H1 (cell line): ENCODE measurements at regions not wholly inside any gene's neighbourhood (a gene's known extent, or its start where the extent isn't known, plus 50 kb on each side); places are given as distances from the start of the nearest gene placed in this dataset.

Experiments used
- CTCF ChIA-PET: fragments of 300-600 bp; sonication (Branson Sonifier 250); formaldehyde crosslinking; loops from one replicate; lab custom pipeline; 2021; ENCODE audit not compliant: partially characterized antibody; lab: Charles Lee
- POLR2A ChIA-PET: fragments of 300-600 bp; sonication (Branson Sonifier 250); formaldehyde crosslinking; loops from one replicate; lab custom pipeline; 2021; ENCODE audit warnings: inconsistent platforms; ENCODE audit not compliant: partially characterized antibody; lab: Charles Lee
- DNase-seq, 2 experiments: peaks; one replicate each; pipeline versions ENCODE4 v3.0.0 to v3.0.0-alpha.2; 2010 to 2022; ENCODE audit warnings: low spot score in 2 of 2, low read depth in 1 of 2, mixed read lengths in 1 of 2
- FAIRE-seq: peaks from 2 replicates; lab custom pipeline; 2011; peaks lifted over from hg19 to GRCh38; lab: Jason Lieb, UNC
- H2AFZ ChIP-seq: 2 replicates; pipeline ENCODE4 v1.8.1; 2012; ENCODE audit warnings: low read length, inconsistent platforms
- H2AK5ac ChIP-seq: 2 replicates; pipeline ENCODE4 v1.6.1; 2013; ENCODE audit warnings: low read depth, low read length
- H2BK120ac ChIP-seq: replicated peaks from 2 replicates; pipeline ENCODE3; 2013; ENCODE audit warnings: low read depth, low read length, inconsistent platforms
- H2BK12ac ChIP-seq: 2 replicates; pipeline ENCODE4 v1.6.1; 2013; ENCODE audit warnings: low read depth, low read length
- H2BK15ac ChIP-seq: 2 replicates; pipeline ENCODE4 v1.6.1; 2013; ENCODE audit warnings: low read length
- H2BK20ac ChIP-seq: 2 replicates; pipeline ENCODE4 v1.6.1; 2013; ENCODE audit warnings: low read length
- H2BK5ac ChIP-seq: 2 replicates; pipeline ENCODE4 v1.6.1; 2013; ENCODE audit warnings: low read depth, low read length
- H3K14ac ChIP-seq: 2 replicates; pipeline ENCODE4 v1.6.1; 2013; ENCODE audit warnings: inconsistent platforms; ENCODE audit not compliant: insufficient read length
- H3K18ac ChIP-seq: 2 replicates; pipeline ENCODE4 v1.6.1; 2013; ENCODE audit warnings: low read length; ENCODE audit errors: extremely low read depth
- H3K23ac ChIP-seq: 2 replicates; pipeline ENCODE4 v1.6.1; 2013; ENCODE audit warnings: inconsistent platforms; ENCODE audit not compliant: insufficient read length
- H3K23me2 ChIP-seq: 2 replicates; pipeline ENCODE4 v1.6.1; 2013; ENCODE audit warnings: low read depth, low read length
- H3K27ac ChIP-seq: 2 replicates; pipeline ENCODE4 v1.6.1; 2011; ENCODE audit warnings: low read depth, low read length, inconsistent platforms
- H3K27me3 ChIP-seq, 4 experiments: replicated peaks in 1 of 4; 1 replicate in 1 of 4; 2 replicates in 3 of 4; pipeline versions ENCODE4 v1.6.1 to v1.8.1; 2011 to 2013; ENCODE audit warnings: low read length in 3 of 4, mild to moderate bottlenecking in 3 of 4, inconsistent platforms in 2 of 4, mixed read lengths in 2 of 4, moderate library complexity in 1 of 4; ENCODE audit not compliant: control insufficient read depth in 3 of 4, insufficient read depth in 3 of 4; ENCODE audit errors: extremely low read depth in 1 of 4
- H3K36me3 ChIP-seq, 4 experiments: 2 replicates each; pipeline versions ENCODE4 v1.6.1 to v1.8.1; 2011 to 2013; ENCODE audit warnings: mild to moderate bottlenecking in 4 of 4, low read length in 3 of 4, moderate library complexity in 2 of 4, control low read depth in 1 of 4, inconsistent platforms in 1 of 4; ENCODE audit not compliant: insufficient read depth in 4 of 4, control insufficient read depth in 2 of 4
- H3K4ac ChIP-seq: replicated peaks from 2 replicates; pipeline ENCODE3; 2013; ENCODE audit warnings: low read length, low read depth, mixed read lengths, inconsistent platforms; ENCODE audit not compliant: insufficient read length
- H3K4me1 ChIP-seq, 4 experiments: replicated peaks in 1 of 4; 1 replicate in 1 of 4; 2 replicates in 3 of 4; pipeline versions ENCODE4 v1.6.1 to v1.8.1; 2011 to 2013; ENCODE audit warnings: low read length in 3 of 4, inconsistent platforms in 2 of 4, mixed read lengths in 1 of 4; ENCODE audit not compliant: insufficient read depth in 4 of 4, control insufficient read depth in 3 of 4
- H3K4me2 ChIP-seq, 2 experiments: 2 replicates each; pipeline versions ENCODE4 v1.6.1 to v1.8.1; 2011 to 2013; ENCODE audit warnings: low read depth in 2 of 2, low read length in 2 of 2, control low read depth in 1 of 2, inconsistent platforms in 1 of 2, mild to moderate bottlenecking in 1 of 2; ENCODE audit not compliant: insufficient read depth in 1 of 2
- H3K4me3 ChIP-seq, 4 experiments: fragments of 200-600, 300-600 bp in 1 of 4; sonication (generic), shearing (Covaris generic), sonication (Bioruptor Twin) in 1 of 4; 2 replicates each; pipeline versions ENCODE4 v1.5.1 to v1.8.1; 2011 to 2016; ENCODE audit warnings: low read length in 4 of 4, low read depth in 3 of 4, control low read depth in 2 of 4, inconsistent platforms in 2 of 4, mild to moderate bottlenecking in 2 of 4, mixed read lengths in 1 of 4, moderate library complexity in 1 of 4; ENCODE audit not compliant: insufficient read depth in 2 of 4; ENCODE audit errors: extremely low read depth in 1 of 4
- H3K56ac ChIP-seq: replicated peaks from 2 replicates; pipeline ENCODE3; 2013; ENCODE audit warnings: low read depth, mild to moderate bottlenecking, mixed read lengths, low read length, inconsistent platforms; ENCODE audit not compliant: insufficient read length
- H3K79me1 ChIP-seq: 2 replicates; pipeline ENCODE4 v1.6.1; 2013; ENCODE audit warnings: low read depth, low read length, control low read depth
- H3K79me2 ChIP-seq, 2 experiments: 2 replicates each; pipeline versions ENCODE4 v1.6.1 to v1.8.1; 2012 to 2013; ENCODE audit warnings: low read length in 2 of 2, mild to moderate bottlenecking in 2 of 2, inconsistent platforms in 1 of 2; ENCODE audit not compliant: insufficient read depth in 2 of 2, control insufficient read depth in 1 of 2
- H3K9ac ChIP-seq, 4 experiments: replicated peaks in 1 of 4; 1 replicate in 1 of 4; 2 replicates in 3 of 4; pipeline versions ENCODE4 v1.6.1 to v1.8.1; 2011 to 2013; ENCODE audit warnings: low read depth in 3 of 4, low read length in 3 of 4, control low read depth in 2 of 4, mild to moderate bottlenecking in 2 of 4, moderate library complexity in 2 of 4, inconsistent platforms in 1 of 4; ENCODE audit errors: extremely low read depth in 1 of 4
- H3K9me3 ChIP-seq, 2 experiments: 2 replicates each; pipeline versions ENCODE4 v1.6.1 to v1.8.1; 2012 to 2013; ENCODE audit warnings: mild to moderate bottlenecking in 2 of 2, moderate library complexity in 2 of 2, control low read depth in 1 of 2, inconsistent platforms in 1 of 2, low read depth in 1 of 2, low read length in 1 of 2, mixed read lengths in 1 of 2; ENCODE audit not compliant: insufficient read depth in 2 of 2
- H4K20me1 ChIP-seq, 2 experiments: replicated peaks in 1 of 2; 2 replicates each; pipeline versions ENCODE3 to v1.8.1; 2011 to 2013; ENCODE audit warnings: inconsistent platforms in 2 of 2, low read length in 2 of 2, mild to moderate bottlenecking in 1 of 2; ENCODE audit not compliant: insufficient read depth in 2 of 2, control insufficient read depth in 1 of 2
- H4K5ac ChIP-seq: 2 replicates; pipeline ENCODE4 v1.6.1; 2013; ENCODE audit warnings: low read length, low read depth, mixed read lengths, inconsistent platforms; ENCODE audit not compliant: insufficient read length
- H4K8ac ChIP-seq: 2 replicates; pipeline ENCODE4 v1.8.0; 2013; ENCODE audit warnings: mild to moderate bottlenecking, moderate library complexity, low read length, inconsistent platforms; ENCODE audit not compliant: insufficient read depth; ENCODE audit errors: extremely low read depth
- H4K91ac ChIP-seq: replicated peaks from 2 replicates; pipeline ENCODE3; 2013; ENCODE audit warnings: low read length, mixed read lengths, inconsistent platforms; ENCODE audit not compliant: insufficient read length
- BACH1 ChIP-seq: IDR thresholded peaks from 2 replicates; pipeline ENCODE4 v1.6.1; 2012; ENCODE audit warnings: low read length, improper control_type of control experiment
- BCL11A ChIP-seq, 2 experiments: IDR thresholded peaks; one replicate each; pipeline ENCODE4 v1.6.1; 2011; ENCODE audit warnings: low read depth in 2 of 2, low read length in 2 of 2, mild to moderate bottlenecking in 2 of 2
- CBX5 ChIP-seq: fragments of 300-800, 300-1000 bp; sonication (generic); IDR thresholded peaks from 2 replicates; pipeline ENCODE4 v1.7.1; 2016; ENCODE audit warnings: antibody characterized with exemption, low read length, low read depth
- CHD2 ChIP-seq: IDR thresholded peaks from 2 replicates; pipeline ENCODE4 v1.6.1; 2012; ENCODE audit warnings: low read length, improper control_type of control experiment
- CREB1 ChIP-seq: IDR thresholded peaks from 2 replicates; pipeline ENCODE4 v1.6.1; 2012; ENCODE audit warnings: inconsistent platforms
- E2F6 ChIP-seq: IDR thresholded peaks from 2 replicates; pipeline ENCODE4 v1.6.1; 2012; ENCODE audit warnings: inconsistent platforms
- KDM5A ChIP-seq: fragments of 200-600 bp; IDR thresholded peaks from 2 replicates; pipeline ENCODE4 v1.7.1; 2012; ENCODE audit warnings: mild to moderate bottlenecking, low read length, inconsistent platforms, mixed read lengths
- NRF1 ChIP-seq: IDR thresholded peaks from 2 replicates; pipeline ENCODE4 v1.6.1; 2011; ENCODE audit warnings: mild to moderate bottlenecking, low read depth, low read length, improper control_type of control experiment
- PHF8 ChIP-seq: fragments of 200-600 bp; sonication (generic); conservative IDR thresholded peaks from 2 replicates; pipeline ENCODE4 v1.7.1; 2012; ENCODE audit warnings: low read depth, mild to moderate bottlenecking, inconsistent platforms, low read length, moderate library complexity
- POLR2A ChIP-seq, 2 experiments: IDR thresholded peaks; 1 replicate in 1 of 2; 2 replicates in 1 of 2; pipeline ENCODE4 v1.6.1; 2011; ENCODE audit warnings: low read depth in 2 of 2, low read length in 2 of 2, mild to moderate bottlenecking in 2 of 2; ENCODE audit errors: control extremely low read depth in 1 of 2
- RAD21 ChIP-seq, 2 experiments: IDR thresholded peaks in 1 of 2; conservative IDR thresholded peaks in 1 of 2; 2 replicates each; pipeline ENCODE4 v1.6.1; 2011; ENCODE audit warnings: low read depth in 2 of 2, low read length in 2 of 2, improper control_type of control experiment in 1 of 2, inconsistent platforms in 1 of 2, mild to moderate bottlenecking in 1 of 2, moderate library complexity in 1 of 2
- SIN3A ChIP-seq, 2 experiments: IDR thresholded peaks in 1 of 2; conservative IDR thresholded peaks in 1 of 2; 2 replicates each; pipeline ENCODE4 v1.6.1; 2011 to 2012; ENCODE audit warnings: low read length in 2 of 2, improper control_type of control experiment in 1 of 2, low read depth in 1 of 2, mild to moderate bottlenecking in 1 of 2
- SRF ChIP-seq: IDR thresholded peaks from 2 replicates; pipeline ENCODE4 v1.6.1; 2011; ENCODE audit warnings: mild to moderate bottlenecking, low read depth, low read length, moderate library complexity
- SUZ12 ChIP-seq: fragments of 200-600 bp; sonication (generic); IDR thresholded peaks from 2 replicates; pipeline ENCODE4 v1.6.1; 2012; ENCODE audit warnings: mild to moderate bottlenecking, inconsistent platforms, low read length, moderate library complexity, mixed read lengths
- YY1 ChIP-seq: IDR thresholded peaks from 2 replicates; pipeline ENCODE4 v1.6.1; 2011; ENCODE audit warnings: low read depth, mild to moderate bottlenecking, low read length
- WGBS, 2 experiments: shearing (Covaris generic) in 1 of 2; methylation state at CpG; one replicate each; pipeline versions ENCODE4 v1.1.6 to v1.1.7; 2013 to 2015; ENCODE audit warnings: low lambda C conversion rate in 2 of 2, mixed read lengths in 2 of 2, inconsistent platforms in 1 of 2, low coverage in 1 of 2, missing lambda C conversion rate in 1 of 2; ENCODE audit not compliant: insufficient replicate concordance in 2 of 2, insufficient coverage in 1 of 2, insufficient read length in 1 of 2; ENCODE audit errors: extremely low coverage in 1 of 2, missing lambda C conversion rate in 1 of 2; 5-methylcytosine and 5-hydroxymethylcytosine counted together

- H3K4ac ChIP-seq, result no peak overlapping the region
- no peak overlapping the region for H2BK20ac ChIP-seq
- H3K4me3 ChIP-seq, result no peak overlapping the region
- no peaks in the 10 kb centered on the region for H3K9me3 ChIP-seq
- no peak overlapping the region for H2BK120ac ChIP-seq
- no peaks in the 10 kb centered on the region for H3K23me2 ChIP-seq
- CTCF ChIA-PET, result no interaction called here
- H2AK5ac ChIP-seq, result no peak overlapping the region
- no peaks in the 10 kb centered on the region for H3K27me3 ChIP-seq
- H3K9ac ChIP-seq, result no peak overlapping the region
- no peaks in the 10 kb centered on the region for H3K4me1 ChIP-seq
- no peak overlapping the region for H2AFZ ChIP-seq
- H3K27ac ChIP-seq, result no peak overlapping the region
- no peak overlapping the region for H3K4me2 ChIP-seq
- H2BK15ac ChIP-seq, result no peak overlapping the region
- no peaks in the 10 kb centered on the region for H3K79me2 ChIP-seq
- DNase-seq, result no peak
- H3K18ac ChIP-seq, result no peak overlapping the region
- H4K8ac ChIP-seq, result no peak overlapping the region
- H2BK5ac ChIP-seq, result no peak overlapping the region
- H3K79me1 ChIP-seq, result no peaks in the 10 kb centered on the region
- H3K36me3 ChIP-seq, result no peaks in the 10 kb centered on the region
- no peak overlapping the region for H3K14ac ChIP-seq
- no peak overlapping the region for H2BK12ac ChIP-seq
- FAIRE-seq, result no peak
- no peak for TF ChIP-seq RAD21 (IDR thresholded peaks at IDR 0.05 in 1 of 2, conservative IDR thresholded peaks at IDR 0.05 in 1 of 2; ENCODE audit: low read depth in 2 of 2, low read length in 2 of 2)
- TF ChIP-seq E2F6, result no peak
- no peak for TF ChIP-seq CREB1
- TF ChIP-seq SRF, result no peak
- no peak for TF ChIP-seq NRF1
- TF ChIP-seq CBX5, result no peak
- TF ChIP-seq PHF8, result no peak
- TF ChIP-seq BCL11A (IDR thresholded peaks at IDR 0.05; ENCODE audit: low read depth in 2 of 2, low read length in 2 of 2), result no peak
- TF ChIP-seq CHD2, result no peak
- no peak for TF ChIP-seq KDM5A
- no peak for TF ChIP-seq YY1
- no peak for TF ChIP-seq POLR2A (IDR thresholded peaks at IDR 0.05; ENCODE audit: control extremely low read depth in 1 of 2, low read depth in 2 of 2, low read length in 2 of 2)
- TF ChIP-seq SIN3A (conservative IDR thresholded peaks at IDR 0.05 in 1 of 2, IDR thresholded peaks at IDR 0.05 in 1 of 2; ENCODE audit: low read depth in 1 of 2, low read length in 2 of 2), result no peak
- no peak for TF ChIP-seq SUZ12
- no peak for TF ChIP-seq BACH1
- H4K91ac ChIP-seq, result no peak overlapping the region
- no peak overlapping the region for H3K56ac ChIP-seq
- H3K23ac ChIP-seq, result no peak overlapping the region
- no peaks in the 10 kb centered on the region for H4K20me1 ChIP-seq
- WGBS, 2 experiments, result 92% methylated on average over 1 of the region's 1 CpG; no CpG with 5 or more reads in 1 of the 2 experiments
- POLR2A ChIA-PET, result no interaction called here
- H4K5ac ChIP-seq, result no peak overlapping the region
Measured at GRCh38 chr2:228720895-228721294, 539.4 kb upstream of the SPHKAP start.
